Osteoblast (primary cell): ENCODE measurements at regions not wholly inside any gene's neighbourhood (a gene's known extent, or its start where the extent isn't known, plus 50 kb on each side); places are given as distances from the start of the nearest gene placed in this dataset.

Experiments
- DNase-seq: peaks from one replicate; pipeline ENCODE4 v3.0.0; 2011; ENCODE audit warnings: low spot score, mixed read lengths; ENCODE audit not compliant: insufficient read length; ENCODE audit errors: missing footprints
- H2AFZ ChIP-seq: 2 replicates; pipeline ENCODE4 v1.6.0; 2011; ENCODE audit warnings: mild to moderate bottlenecking, low read length
- H3K27ac ChIP-seq: 2 replicates; pipeline ENCODE4 v1.5.1; 2011; ENCODE audit warnings: mild to moderate bottlenecking, low read depth, low read length, moderate library complexity
- H3K27me3 ChIP-seq: 2 replicates; pipeline ENCODE4 v1.6.0; 2012; ENCODE audit warnings: mild to moderate bottlenecking, control low read depth, inconsistent platforms, low read length, moderate library complexity; ENCODE audit not compliant: insufficient read depth
- H3K36me3 ChIP-seq: 2 replicates; pipeline ENCODE4 v1.5.1; 2011; ENCODE audit warnings: mild to moderate bottlenecking, low read length, control low read depth, moderate library complexity; ENCODE audit not compliant: insufficient read depth
- H3K4me1 ChIP-seq: 2 replicates; pipeline ENCODE4 v1.5.1; 2011; ENCODE audit warnings: mild to moderate bottlenecking, low read length, control low read depth, moderate library complexity; ENCODE audit not compliant: insufficient read depth
- H3K4me2 ChIP-seq: 2 replicates; pipeline ENCODE4 v1.6.0; 2011; ENCODE audit warnings: mild to moderate bottlenecking, low read length; ENCODE audit not compliant: insufficient read depth
- H3K4me3 ChIP-seq: fragments of 200-600 bp; sonication (generic); 3 replicates; pipeline ENCODE4 v1.5.1; 2012; ENCODE audit warnings: mild to moderate bottlenecking, low read length, inconsistent platforms; ENCODE audit not compliant: insufficient read depth
- H3K79me2 ChIP-seq: 2 replicates; pipeline ENCODE4 v1.6.0; 2012; ENCODE audit warnings: mild to moderate bottlenecking, low read length, control low read depth, inconsistent platforms; ENCODE audit not compliant: insufficient read depth
- H3K9me3 ChIP-seq: 2 replicates; pipeline ENCODE4 v1.5.1; 2011; ENCODE audit warnings: low read depth, low read length, control low read depth
- H4K20me1 ChIP-seq: 2 replicates; pipeline ENCODE4 v1.6.0; 2012; ENCODE audit warnings: mild to moderate bottlenecking, low read length, control low read depth; ENCODE audit not compliant: insufficient read depth
- CTCF ChIP-seq: IDR thresholded peaks from 2 replicates; pipeline ENCODE4 v1.5.1; 2011; ENCODE audit warnings: mild to moderate bottlenecking, low read depth, low read length, moderate library complexity; ENCODE audit errors: extremely low read depth

- no peaks in the 10 kb centered on the region for H3K79me2 ChIP-seq
- H3K36me3 ChIP-seq, result no peaks in the 10 kb centered on the region
- peak overlapping the region; percentile 73 for H3K4me2 ChIP-seq
- TF ChIP-seq CTCF, result no peak
- H3K27ac ChIP-seq, result peak overlapping the region; percentile 77
- peaks cover 31% of the 10 kb centered on the region for H3K4me1 ChIP-seq
- no peaks in the 10 kb centered on the region for H3K9me3 ChIP-seq
- no peaks in the 10 kb centered on the region for H4K20me1 ChIP-seq
- H2AFZ ChIP-seq, result no peak overlapping the region
- no peaks in the 10 kb centered on the region for H3K27me3 ChIP-seq
- no peak overlapping the region for H3K4me3 ChIP-seq
- DNase-seq, result no peak
Measured at GRCh38 chr7:142476077-142476476, 218.2 kb upstream of the PRSS58 start.

DNA sequence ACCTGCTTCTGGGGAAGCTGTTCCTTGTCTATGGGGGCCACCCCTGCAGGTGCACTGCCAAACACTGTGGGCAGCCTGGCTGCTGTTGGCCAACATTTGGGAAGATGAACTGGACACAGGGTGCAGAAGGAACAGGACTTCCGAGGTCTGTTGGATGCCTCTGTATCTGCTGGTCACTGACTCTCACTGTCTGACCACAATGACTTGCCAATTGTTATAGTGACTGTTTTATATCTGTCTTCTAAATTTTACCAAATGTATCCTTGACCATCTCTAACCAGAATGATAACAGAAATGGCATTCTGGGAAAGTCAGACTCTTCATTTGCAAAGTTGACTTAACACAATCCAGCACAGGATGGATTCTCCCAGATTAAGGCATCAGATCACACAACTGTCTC lies 214.0 kb upstream of the PRSS58 start:
- H4K20me1 ChIP-seq, result no peaks in the 10 kb centered on the region
- no peaks in the 10 kb centered on the region for H3K79me2 ChIP-seq
- H3K4me2 ChIP-seq, result no peak overlapping the region
- no peak overlapping the region for H3K4me3 ChIP-seq
- DNase-seq, result no peak
- TF ChIP-seq CTCF, result no peak
- H3K27ac ChIP-seq, result no peak overlapping the region
- peaks cover 21% of the 10 kb centered on the region for H3K4me1 ChIP-seq
- H3K36me3 ChIP-seq, result no peaks in the 10 kb centered on the region
- no peak overlapping the region for H2AFZ ChIP-seq
- no peaks in the 10 kb centered on the region for H3K9me3 ChIP-seq
- no peaks in the 10 kb centered on the region for H3K27me3 ChIP-seq

DNA sequence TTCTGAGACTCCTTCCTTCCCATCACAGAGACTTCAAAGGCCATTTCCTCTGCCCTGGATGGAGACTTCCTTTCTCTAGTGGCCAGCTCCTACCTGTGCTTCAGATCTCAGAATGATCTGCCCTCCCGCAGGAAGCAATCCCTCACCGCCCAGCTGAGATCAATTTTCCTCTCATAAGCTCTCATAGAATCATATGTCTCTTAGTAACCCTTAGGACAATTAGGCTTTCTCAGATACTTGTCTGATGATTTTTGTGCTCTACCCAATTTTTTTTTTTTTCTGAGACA lies 212.6 kb upstream of the PRSS58 start:
- Histone ChIP-seq H4K20me1 (no peaks in the 10 kb centered on the region), H3K27ac (no peak overlapping the region), H3K4me3 (no peak overlapping the region), H2AFZ (no peak overlapping the region), H3K9me3 (no peaks in the 10 kb centered on the region), H3K4me2 (no peak overlapping the region), H3K36me3 (no peaks in the 10 kb centered on the region), H3K4me1 (peaks cover 17% of the 10 kb centered on the region), H3K79me2 (no peaks in the 10 kb centered on the region), H3K27me3 (no peaks in the 10 kb centered on the region)
- no peak for DNase-seq
- no peak for TF ChIP-seq CTCF

DNA sequence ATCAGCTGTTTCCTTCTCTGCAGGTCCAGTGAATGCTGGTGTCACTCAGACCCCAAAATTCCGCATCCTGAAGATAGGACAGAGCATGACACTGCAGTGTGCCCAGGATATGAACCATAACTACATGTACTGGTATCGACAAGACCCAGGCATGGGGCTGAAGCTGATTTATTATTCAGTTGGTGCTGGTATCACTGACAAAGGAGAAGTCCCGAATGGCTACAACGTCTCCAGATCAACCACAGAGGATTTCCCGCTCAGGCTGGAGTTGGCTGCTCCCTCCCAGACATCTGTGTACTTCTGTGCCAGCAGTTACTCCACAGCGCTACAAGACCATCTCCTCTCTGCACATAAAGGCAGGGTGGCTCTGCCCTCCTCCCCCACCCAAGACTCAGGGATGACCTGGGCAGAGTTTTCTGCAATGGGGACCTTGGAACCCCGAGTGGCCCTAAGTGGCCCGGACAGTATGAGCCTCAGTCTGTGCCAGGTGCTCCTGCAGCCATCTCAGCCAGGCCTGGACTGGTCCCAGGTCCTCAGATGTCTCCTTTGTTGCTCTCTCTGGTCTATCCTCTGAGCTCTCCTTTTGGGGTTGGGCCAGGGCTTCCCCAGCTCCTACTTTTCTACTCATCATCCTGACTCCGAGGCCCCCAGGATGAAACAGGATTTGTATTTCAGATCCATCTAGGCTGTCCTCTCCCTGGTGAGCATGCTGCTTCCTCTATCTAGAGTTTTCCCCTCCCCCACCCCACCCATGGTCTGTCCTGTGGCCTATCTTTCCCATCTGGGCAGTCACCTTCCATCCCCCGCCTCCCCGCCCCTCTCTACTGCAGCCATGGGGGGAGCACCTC lies 212.1 kb upstream of the PRSS58 start:
- H3K4me3 ChIP-seq, result no peak overlapping the region
- H3K27me3 ChIP-seq, result no peaks in the 10 kb centered on the region
- no peaks in the 10 kb centered on the region for H3K36me3 ChIP-seq
- H3K27ac ChIP-seq, result no peak overlapping the region
- DNase-seq, result no peak
- no peaks in the 10 kb centered on the region for H4K20me1 ChIP-seq
- no peaks in the 10 kb centered on the region for H3K79me2 ChIP-seq
- H3K9me3 ChIP-seq, result no peaks in the 10 kb centered on the region
- H3K4me1 ChIP-seq, result peaks cover 17% of the 10 kb centered on the region
- H2AFZ ChIP-seq, result no peak overlapping the region
- TF ChIP-seq CTCF, result no peak
- no peak overlapping the region for H3K4me2 ChIP-seq
